ENCODE measurements at regions not wholly inside any gene's neighbourhood (a gene's known extent, or its start where the extent isn't known, plus 50 kb on each side); places are given as distances from the start of the nearest gene placed in this dataset.

GRCh38 chr16:73547552-73548403 is 499.9 kb upstream of the ZFHX3 start:
- in situ Hi-C loops (cut with HindIII; ENCODE audit: low pct_unique_long_range_greater_than_20kb, low sequenced_read_pairs), result no loop called here
- no peak for TF ChIP-seq JUND (IDR thresholded peaks at IDR 0.05; ENCODE audit: low read depth)
- DNase-seq (ENCODE audit: low read depth in 1 of 2, low spot score in 1 of 2), result no peak

- in situ Hi-C loops (cut with HindIII; ENCODE audit: low pct_unique_long_range_greater_than_20kb, low sequenced_read_pairs), result no loop called here
- TF ChIP-seq JUND (IDR thresholded peaks at IDR 0.05; ENCODE audit: low read depth), result no peak
- no peak for DNase-seq (ENCODE audit: low read depth in 1 of 2, low spot score in 1 of 2)
Measured at GRCh38 chr16:73546341-73546845, 498.5 kb upstream of the ZFHX3 start.

GRCh38 chr16:73545755-73546154 is 497.8 kb upstream of the ZFHX3 start:
- TF ChIP-seq JUND (IDR thresholded peaks at IDR 0.05; ENCODE audit: low read depth), result no peak
- in situ Hi-C loops (cut with HindIII; ENCODE audit: low pct_unique_long_range_greater_than_20kb, low sequenced_read_pairs), result no loop called here
- DNase-seq (ENCODE audit: low read depth in 1 of 2, low spot score in 1 of 2), result no peak

GRCh38 chr16:73545290-73545689 is 497.4 kb upstream of the ZFHX3 start:
- DNase-seq (ENCODE audit: low read depth in 1 of 2, low spot score in 1 of 2), result no peak
- no peak for TF ChIP-seq JUND (IDR thresholded peaks at IDR 0.05; ENCODE audit: low read depth)
- in situ Hi-C loops (cut with HindIII; ENCODE audit: low pct_unique_long_range_greater_than_20kb, low sequenced_read_pairs), result no loop called here

- TF ChIP-seq JUND (IDR thresholded peaks at IDR 0.05; ENCODE audit: low read depth), result no peak
- in situ Hi-C loops (cut with HindIII; ENCODE audit: low pct_unique_long_range_greater_than_20kb, low sequenced_read_pairs), result no loop called here
Measured at GRCh38 chr16:73544826-73545225, 496.9 kb upstream of the ZFHX3 start.

GRCh38 chr16:73543970-73544599 is 496.2 kb upstream of the ZFHX3 start:
- no peak for TF ChIP-seq JUND (IDR thresholded peaks at IDR 0.05; ENCODE audit: low read depth)
- in situ Hi-C loops (cut with HindIII; ENCODE audit: low pct_unique_long_range_greater_than_20kb, low sequenced_read_pairs), result no loop called here
- DNase-seq (ENCODE audit: low read depth in 1 of 2, low spot score in 1 of 2), result no peak

More at GRCh38 chr16:73544826-73545225, 496.9 kb upstream of the ZFHX3 start:
- no peak for DNase-seq (ENCODE audit: low read depth in 1 of 2, low spot score in 1 of 2)

- no peak for DNase-seq (ENCODE audit: low read depth in 1 of 2, low spot score in 1 of 2)
- in situ Hi-C loops (cut with HindIII; ENCODE audit: low pct_unique_long_range_greater_than_20kb, low sequenced_read_pairs), result no loop called here
- no peak for TF ChIP-seq JUND (IDR thresholded peaks at IDR 0.05; ENCODE audit: low read depth)
Measured at GRCh38 chr16:73543331-73543969, 495.5 kb upstream of the ZFHX3 start.

GRCh38 chr16:73542885-73543284 is 495.0 kb upstream of the ZFHX3 start:
- in situ Hi-C loops (cut with HindIII; ENCODE audit: low pct_unique_long_range_greater_than_20kb, low sequenced_read_pairs), result no loop called here
- no peak for DNase-seq (ENCODE audit: low read depth in 1 of 2, low spot score in 1 of 2)
- TF ChIP-seq JUND (IDR thresholded peaks at IDR 0.05; ENCODE audit: low read depth), result no peak

GRCh38 chr16:73537921-73538320 is 490.0 kb upstream of the ZFHX3 start:
- in situ Hi-C loops (cut with HindIII; ENCODE audit: low pct_unique_long_range_greater_than_20kb, low sequenced_read_pairs), result no loop called here
- TF ChIP-seq JUND (IDR thresholded peaks at IDR 0.05; ENCODE audit: low read depth), result no peak
- no peak for DNase-seq (ENCODE audit: low read depth in 1 of 2, low spot score in 1 of 2)

GRCh38 chr16:73536931-73537330 is 489.0 kb upstream of the ZFHX3 start:
- no peak for DNase-seq (ENCODE audit: low read depth in 1 of 2, low spot score in 1 of 2)
- no peak for TF ChIP-seq JUND (IDR thresholded peaks at IDR 0.05; ENCODE audit: low read depth)
- in situ Hi-C loops (cut with HindIII; ENCODE audit: low pct_unique_long_range_greater_than_20kb, low sequenced_read_pairs), result no loop called here

- no peak for TF ChIP-seq JUND (IDR thresholded peaks at IDR 0.05; ENCODE audit: low read depth)
- in situ Hi-C loops (cut with HindIII; ENCODE audit: low pct_unique_long_range_greater_than_20kb, low sequenced_read_pairs), result no loop called here
- no peak for DNase-seq (ENCODE audit: low read depth in 1 of 2, low spot score in 1 of 2)
Measured at GRCh38 chr16:73531021-73531420, 483.1 kb upstream of the ZFHX3 start.

GRCh38 chr16:73530529-73530928 is 482.6 kb upstream of the ZFHX3 start:
- in situ Hi-C loops (cut with HindIII; ENCODE audit: low pct_unique_long_range_greater_than_20kb, low sequenced_read_pairs), result no loop called here
- DNase-seq (ENCODE audit: low read depth in 1 of 2, low spot score in 1 of 2), result no peak
- TF ChIP-seq JUND (IDR thresholded peaks at IDR 0.05; ENCODE audit: low read depth), result no peak

Data from T47D (cell line).